ENCODE measurements at regions not wholly inside any gene's neighbourhood (a gene's known extent, or its start where the extent isn't known, plus 50 kb on each side); places are given as distances from the start of the nearest gene placed in this dataset.
"Not testable (repeated sequence)": the region's sequence is repeated elsewhere in the genome, so short reads cannot be mapped to it uniquely, and the experiment has no call there.

DNA sequence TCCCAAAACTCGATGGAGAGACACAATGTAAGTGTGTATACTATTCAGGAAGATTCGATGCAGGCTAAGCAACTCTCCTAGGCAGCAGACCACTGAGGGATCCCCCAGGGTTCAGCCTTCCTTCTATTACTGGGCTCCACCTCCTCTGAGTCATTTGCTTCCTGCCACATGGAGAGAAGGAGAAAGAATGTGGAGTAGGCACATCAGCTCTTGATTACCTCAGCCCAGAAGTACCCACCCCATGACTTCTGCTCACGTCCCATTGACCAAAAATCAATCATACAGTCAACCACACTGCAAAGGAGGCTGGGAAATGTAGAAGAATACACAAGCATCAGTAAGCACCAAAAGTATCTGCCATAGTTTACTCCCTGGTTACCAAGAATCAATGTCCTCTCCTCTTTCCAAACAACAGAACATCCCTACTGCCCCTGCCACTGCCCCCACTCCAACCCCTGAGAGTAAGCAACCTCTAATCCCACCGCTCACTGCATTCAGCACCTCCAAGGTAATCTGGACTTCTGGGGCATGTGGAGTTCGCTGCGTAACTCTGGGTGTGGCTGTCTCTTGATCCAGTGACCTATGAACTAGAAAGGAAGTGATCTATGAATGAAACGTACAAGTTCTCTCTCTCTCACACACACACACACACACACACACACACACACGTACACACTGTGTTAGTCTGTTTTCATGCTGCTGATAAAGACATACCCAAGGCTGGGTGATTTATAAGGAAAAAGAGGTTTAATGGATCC lies 91.2 kb upstream of the C1QTNF7 start:
- DNase-seq (ENCODE audit: low read depth in 3 of 3, low spot score in 1 of 3): no peak

DNA sequence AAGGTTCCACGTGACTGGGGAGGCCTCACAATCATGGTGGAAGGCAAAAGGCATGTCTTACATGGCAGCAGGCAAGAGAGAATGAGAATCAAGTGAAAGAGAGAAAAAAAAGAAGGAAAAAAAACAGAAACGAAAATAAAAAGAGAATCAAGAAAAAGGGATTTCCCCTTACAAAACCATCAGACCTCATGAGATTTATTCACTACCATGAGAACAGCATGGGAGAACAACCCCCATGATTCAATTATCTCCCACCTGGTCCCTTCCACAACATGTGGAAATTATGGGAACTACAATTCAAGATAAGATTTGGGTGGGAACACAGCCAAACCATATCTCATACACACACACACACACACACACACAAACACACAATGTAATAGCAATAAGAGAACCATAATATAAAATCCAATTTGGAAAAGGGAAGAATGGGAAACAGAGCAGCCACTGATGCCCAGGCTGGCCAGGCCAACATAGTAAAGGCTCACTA lies 90.6 kb upstream of the C1QTNF7 start:
- not testable (repeated sequence) for DNase-seq (ENCODE audit: low read depth in 3 of 3, low spot score in 1 of 3)

DNA sequence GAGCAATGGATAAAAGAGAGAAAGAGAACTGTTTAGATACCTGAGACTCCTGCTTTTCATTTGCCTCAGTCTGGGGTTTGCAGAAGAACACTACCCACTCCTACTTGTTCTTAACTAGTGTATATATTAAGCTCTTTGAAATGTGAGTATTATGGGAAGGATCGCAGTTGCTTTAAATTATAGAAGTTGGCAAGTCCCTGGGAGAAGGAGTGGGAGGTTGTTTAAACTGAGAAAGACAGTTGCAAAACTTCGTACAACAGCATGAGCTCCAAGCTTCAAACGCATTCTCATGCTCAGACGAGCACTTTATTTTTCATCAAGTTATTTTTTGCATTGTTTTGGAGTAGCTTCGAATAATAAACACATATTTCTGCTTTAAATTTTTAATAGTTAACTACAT lies 88.1 kb upstream of the C1QTNF7 start:
- no peak for DNase-seq (ENCODE audit: low read depth in 3 of 3, low spot score in 1 of 3)

DNA sequence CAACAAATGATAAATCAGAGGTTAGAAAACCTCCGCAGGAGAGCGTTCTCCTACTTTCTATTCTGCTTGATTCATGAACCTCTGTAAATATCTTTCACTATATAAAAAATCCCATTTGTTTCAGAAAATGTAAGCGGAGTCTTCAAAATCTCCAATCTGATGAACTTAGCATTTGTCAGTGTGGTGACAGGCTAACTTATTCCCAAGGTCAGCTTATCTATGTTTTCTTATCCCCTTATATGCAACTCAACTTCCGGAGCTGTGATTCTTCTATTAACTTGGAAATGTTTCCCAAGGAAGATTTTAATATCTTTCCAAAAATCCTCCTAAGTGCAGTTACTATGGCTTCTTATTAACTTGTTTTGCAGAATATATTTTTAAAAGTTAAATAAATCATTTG lies 87.5 kb upstream of the C1QTNF7 start:
- DNase-seq (ENCODE audit: low read depth in 3 of 3, low spot score in 1 of 3): no peak

DNA sequence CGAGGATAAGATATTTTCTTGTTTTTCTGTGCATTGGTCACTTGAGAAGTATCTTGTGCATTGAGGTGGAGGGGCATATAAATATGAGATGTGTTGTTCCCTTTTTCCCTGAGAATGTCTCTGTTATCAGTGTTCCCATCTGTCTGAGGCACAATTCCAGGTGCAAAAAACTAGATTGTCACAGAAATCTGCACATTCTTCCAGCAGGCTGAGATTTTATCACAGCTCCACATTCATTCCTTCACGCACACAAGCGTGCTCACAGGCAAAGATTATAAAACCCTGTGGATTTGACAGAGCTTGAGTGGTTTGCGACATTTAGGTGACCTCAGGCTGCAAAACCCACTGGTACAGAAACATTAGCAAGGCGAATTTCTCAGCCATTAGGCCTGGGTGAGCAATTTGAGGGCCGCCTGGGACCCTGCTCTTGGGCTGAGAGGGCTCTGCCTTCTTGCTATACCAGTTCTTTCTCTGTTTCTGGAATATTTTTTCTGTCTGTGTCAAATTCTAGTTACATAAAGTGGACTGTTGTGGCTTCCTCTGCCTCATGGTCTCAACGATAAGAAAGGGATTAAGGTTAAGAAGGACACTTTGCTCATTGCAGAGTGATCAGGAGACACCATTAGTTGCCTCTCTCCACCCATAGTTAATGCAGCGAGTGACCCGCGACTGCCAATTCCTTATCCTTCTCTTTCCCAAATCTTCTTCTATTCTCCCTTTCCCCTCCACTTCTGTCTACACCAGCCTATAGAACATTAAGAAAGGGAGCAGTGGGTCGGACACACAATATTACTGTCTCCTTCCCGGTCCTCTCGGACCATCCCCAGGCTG lies 86.7 kb upstream of the C1QTNF7 start:
- no peak for DNase-seq (ENCODE audit: low read depth in 3 of 3, low spot score in 1 of 3)

DNA sequence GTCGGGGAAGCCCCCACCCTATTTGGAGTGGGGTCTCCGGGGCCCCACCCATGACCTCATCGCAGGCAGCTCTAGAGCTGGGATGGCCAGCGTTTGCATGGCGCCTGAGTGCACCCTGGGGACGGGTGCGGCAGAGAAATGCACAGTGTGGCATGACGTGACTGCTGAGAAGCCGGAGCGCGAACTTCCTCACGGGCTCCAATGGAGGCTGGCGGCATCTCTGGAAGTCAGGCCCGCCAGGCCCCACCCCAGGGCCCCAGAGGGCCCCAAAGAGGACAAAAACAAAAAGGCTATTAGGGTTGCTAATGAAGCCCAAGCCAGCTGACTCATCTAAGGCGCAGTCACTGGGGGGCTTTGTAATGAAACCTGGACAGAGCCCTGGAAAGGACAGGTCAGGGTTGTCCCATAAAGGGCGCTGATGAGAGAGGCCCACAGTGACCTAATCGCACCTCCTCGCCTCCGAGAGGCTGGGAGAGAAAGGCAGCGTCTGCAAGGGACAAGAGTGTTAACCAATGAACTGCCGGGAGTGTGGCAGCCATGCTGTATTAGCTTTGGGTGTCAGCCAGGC lies 86.0 kb upstream of the C1QTNF7 start:
- DNase-seq (ENCODE audit: low read depth in 3 of 3, low spot score in 1 of 3): no peak

DNA sequence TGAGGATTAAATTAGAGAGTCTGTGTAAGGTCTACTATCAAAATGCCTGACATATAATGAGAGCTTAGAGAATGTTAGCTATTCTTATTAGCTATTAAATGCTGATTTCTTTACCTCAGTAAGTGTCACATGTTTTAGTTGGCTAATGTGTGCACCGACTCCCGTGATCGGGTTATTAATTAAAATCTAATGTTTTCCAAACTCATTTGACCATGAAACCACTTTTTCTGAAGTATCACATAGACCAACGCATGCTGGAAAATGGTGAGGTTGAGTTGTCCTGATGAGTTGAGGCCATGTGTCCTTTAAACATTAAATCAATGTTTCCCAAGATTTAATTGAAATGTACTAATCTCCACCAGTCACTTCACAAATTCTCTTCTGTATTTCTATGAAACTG lies 84.8 kb upstream of the C1QTNF7 start:
- DNase-seq (ENCODE audit: low read depth in 3 of 3, low spot score in 1 of 3): no peak

DNA sequence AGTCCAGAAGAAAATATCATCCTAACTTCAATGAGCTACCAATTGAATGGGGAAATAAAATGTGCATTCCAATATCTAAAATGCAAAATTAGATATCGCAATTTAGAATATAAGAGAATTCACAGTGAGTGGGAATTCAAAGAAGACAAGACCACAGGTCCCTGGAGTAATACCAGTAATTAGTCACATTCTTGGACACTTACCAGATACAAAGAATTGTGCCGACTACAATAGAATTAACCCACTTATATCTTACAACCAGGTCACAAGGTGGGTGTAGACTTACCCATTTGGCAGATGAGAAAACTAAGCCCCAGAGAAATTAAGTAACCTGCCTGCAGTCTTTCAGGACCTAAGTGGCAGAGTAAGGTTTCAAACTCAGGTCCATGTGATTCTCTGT lies 84.3 kb upstream of the C1QTNF7 start:
- no peak for DNase-seq (ENCODE audit: low read depth in 3 of 3, low spot score in 1 of 3)

DNA sequence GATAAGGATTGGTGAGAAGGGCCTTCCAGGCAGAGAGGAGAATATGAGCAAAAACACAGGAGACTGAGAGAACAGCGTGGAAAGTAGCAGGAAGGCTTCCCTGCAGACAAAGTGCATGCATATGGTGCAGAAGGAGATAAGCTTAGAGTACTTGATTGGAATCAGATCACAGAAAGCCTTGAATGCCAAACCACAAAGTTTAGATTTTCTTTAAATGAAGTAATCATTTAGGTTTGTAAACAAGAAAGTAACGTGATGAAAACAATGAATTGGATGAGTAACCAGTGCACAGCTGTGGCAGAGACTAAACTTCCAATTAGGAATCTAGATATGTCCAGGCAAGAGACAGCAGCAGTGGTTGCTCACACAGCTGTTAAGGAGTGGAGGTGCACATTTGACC lies 83.8 kb upstream of the C1QTNF7 start:
- DNase-seq (ENCODE audit: low read depth in 3 of 3, low spot score in 1 of 3): no peak

DNA sequence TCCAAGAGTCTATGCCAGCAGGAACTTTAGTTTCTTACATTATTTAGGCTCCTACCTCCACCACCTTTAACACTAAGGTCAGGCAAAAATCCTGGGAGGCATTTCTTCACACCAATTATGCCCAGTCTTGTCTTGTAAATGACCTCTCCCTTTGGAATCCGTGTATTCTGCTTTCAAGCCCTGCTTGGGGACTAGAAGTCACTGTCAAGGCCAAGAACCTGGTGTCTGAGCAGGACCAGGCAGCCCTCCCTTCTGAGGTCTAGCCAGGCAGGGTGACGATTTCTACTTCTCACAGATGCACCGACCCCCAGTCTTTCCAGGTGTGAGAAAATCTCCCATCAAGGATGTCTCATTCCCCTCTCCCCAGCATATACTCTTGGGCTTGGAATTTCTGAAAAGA lies 82.7 kb upstream of the C1QTNF7 start:
- no peak for DNase-seq (ENCODE audit: low read depth in 3 of 3, low spot score in 1 of 3)

DNA sequence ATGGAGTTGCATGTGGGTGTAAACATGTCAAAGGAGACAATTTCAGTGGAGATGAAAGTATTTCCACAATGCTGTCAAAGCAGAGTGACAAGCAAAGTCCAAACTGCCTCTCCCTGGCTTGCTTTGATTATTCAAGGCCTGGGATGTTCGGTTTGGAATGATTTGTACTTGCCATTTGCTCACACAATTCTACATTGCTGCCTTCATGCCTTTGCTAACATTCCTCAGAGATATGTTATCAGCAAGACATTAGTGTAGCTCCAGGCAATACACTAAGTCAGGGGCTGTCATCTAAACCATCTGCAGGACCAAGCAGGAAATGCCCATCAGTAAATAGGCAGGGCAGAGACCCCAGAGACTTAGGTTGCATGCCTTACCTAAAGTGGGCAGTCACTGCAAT lies 79.6 kb upstream of the C1QTNF7 start:
- DNase-seq (ENCODE audit: low read depth in 3 of 3, low spot score in 1 of 3): no peak

DNA sequence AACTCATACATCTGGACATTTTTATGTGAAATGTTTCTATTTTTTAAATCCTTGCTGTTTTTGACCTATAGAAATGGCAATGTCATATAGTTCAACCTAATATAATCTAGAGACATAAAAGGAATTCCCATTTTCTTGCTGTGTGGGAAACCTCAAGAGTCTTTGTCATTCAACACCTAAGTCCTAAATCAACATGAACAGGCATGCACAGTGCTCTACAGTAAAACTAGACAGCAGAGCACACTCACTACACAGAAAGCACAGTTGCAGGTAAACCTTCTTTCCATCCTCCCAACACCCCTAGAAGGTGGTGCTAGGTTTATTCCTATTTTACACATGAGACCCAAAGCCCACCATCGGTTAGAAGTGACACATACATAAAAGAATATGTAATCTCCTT lies 79.1 kb upstream of the C1QTNF7 start:
- no peak for DNase-seq (ENCODE audit: low read depth in 3 of 3, low spot score in 1 of 3)

DNA sequence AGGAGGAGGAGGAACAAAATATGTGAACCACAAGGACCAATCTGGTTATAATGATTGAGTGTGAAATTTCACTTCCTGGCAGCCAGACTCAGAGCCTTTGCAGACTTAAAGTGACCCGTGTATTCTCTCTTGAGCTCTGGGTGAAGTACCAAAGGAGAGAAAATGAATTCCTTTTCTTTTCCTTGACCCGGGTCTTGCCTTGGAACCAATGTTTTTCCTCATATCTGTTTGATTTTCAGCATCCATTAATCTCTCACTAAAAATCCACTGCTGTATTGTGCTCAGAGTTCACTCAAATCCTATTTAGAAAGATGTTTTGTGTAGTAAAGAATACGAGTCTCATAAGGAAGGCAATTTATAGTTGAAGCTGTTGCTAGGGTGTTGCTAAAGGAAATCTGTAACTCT lies 78.3 kb upstream of the C1QTNF7 start:
- no peak for DNase-seq (ENCODE audit: low read depth in 3 of 3, low spot score in 1 of 3)

DNA sequence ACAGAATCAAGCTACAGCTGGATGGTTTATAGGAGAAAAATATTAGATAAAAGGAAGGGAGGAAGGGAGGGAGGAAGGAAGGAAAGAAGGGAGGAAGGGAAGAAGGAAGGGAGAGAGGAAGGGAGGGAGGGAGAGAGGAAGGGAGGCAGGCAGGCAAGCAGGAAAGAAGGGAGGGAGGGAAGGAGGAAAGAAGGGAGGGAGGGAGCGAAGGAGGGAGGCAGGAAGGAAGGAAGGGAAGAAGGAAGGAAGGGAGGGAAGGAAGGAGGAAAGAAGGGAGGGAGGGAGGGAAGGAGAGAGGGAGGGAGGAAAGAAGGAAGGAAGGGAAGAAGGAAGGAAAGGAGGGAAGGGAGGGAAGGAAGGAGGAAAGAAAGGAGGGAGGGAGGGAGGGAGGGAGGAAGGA lies 77.9 kb upstream of the C1QTNF7 start:
- no peak for DNase-seq (ENCODE audit: low read depth in 3 of 3, low spot score in 1 of 3)

DNA sequence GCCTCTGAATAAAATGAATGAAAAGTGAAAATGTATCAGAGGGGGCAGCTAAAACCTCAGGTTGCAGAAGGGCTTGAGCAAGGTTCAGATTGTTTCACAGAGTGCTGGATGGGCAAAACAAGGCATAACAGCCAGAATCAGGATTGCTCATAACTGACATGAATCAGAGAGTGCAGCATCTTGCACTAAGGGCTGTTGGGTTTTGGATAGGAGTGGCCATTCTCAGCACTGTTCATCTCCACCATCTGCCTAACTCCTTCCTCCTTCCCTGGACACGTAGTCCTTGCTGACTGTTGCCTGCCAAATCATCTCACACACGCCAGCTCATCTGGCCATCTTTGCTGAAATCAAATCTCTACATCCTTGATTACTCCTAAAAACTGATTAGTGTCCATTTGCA lies 75.3 kb upstream of the C1QTNF7 start:
- no peak for DNase-seq (ENCODE audit: low read depth in 3 of 3, low spot score in 1 of 3)

DNA sequence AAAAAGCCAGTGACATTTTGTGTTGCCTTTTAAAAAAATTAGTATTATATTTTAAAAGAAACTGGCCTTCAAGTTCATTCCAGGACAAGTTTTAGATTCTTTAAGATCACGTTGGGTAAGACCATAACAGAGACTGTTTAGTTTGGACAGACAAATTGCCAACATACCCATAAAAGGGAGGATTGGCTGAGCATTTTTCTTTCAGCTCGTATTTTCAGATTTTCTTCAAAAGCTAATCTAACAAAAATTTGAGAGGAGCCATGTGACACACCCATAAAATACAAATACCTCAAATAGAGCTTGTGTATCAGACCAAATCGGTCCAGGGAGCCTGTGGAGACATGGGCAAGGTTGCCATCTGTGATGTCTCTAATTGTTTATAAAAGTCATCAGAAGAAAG lies 74.6 kb upstream of the C1QTNF7 start:
- DNase-seq (ENCODE audit: low read depth in 3 of 3, low spot score in 1 of 3): no peak

DNA sequence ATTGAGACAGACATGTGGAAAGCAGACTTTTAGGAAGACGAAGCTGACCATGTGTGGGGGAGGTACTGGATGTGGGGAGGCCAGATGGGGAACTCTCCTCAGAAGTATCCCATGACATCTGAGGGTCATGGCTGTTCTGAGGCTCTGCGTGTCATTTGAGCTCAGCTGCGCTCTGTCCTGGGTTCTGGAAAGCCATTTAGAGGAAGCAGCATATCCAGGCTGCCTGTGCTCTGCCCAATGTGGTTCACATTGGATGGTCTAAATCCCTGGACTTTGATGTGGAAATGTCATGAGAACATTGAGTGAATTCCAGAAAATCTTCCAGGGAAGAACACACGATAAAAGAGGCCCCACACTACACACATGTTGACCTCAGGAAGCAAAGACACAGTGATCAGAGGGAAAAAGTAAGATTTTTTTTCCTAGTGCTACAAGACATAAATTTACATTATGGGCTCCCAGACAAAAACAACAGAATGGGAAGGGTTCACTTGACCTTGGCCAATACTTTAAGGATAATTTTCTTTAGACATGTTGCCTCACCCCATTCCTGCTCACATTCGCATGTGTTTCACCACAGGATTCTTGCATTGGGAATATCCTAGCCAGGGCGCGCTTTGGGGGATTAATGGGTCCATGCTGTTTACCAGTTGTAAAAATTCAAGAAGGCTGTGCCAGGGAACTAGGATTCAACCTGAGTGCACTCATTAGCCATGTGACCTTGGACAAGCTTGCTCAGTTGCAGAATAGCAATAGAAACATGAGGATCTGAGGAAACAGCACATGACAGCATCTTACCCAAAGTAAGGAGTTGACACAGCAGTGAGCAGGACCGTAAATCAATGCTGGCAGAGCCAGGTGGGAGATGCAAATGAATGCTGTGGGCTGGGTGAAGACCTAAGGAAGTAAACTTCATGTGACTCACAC lies 73.2 kb upstream of the C1QTNF7 start:
- DNase-seq (ENCODE audit: low read depth in 3 of 3, low spot score in 1 of 3): no peak

DNA sequence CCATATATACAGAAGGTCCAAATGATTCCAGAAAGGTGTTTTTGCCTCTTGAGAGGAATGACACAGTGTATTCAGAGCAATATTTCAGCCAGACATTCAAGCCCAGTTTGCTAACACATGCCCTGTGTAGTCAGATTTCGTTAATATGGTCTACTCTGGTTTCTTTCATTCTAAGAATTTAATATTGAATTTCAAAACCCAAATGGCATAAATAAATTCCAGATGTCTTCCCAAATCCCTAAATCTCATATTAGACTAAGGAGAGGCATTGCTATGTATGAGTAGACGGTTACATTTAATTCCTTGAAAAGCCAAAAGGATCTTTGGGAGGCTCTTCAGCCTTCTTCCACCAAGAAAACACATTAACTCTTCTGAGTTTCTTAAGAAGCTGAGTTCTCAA lies 66.3 kb upstream of the C1QTNF7 start:
- DNase-seq (ENCODE audit: low read depth in 3 of 3, low spot score in 1 of 3): no peak

DNA sequence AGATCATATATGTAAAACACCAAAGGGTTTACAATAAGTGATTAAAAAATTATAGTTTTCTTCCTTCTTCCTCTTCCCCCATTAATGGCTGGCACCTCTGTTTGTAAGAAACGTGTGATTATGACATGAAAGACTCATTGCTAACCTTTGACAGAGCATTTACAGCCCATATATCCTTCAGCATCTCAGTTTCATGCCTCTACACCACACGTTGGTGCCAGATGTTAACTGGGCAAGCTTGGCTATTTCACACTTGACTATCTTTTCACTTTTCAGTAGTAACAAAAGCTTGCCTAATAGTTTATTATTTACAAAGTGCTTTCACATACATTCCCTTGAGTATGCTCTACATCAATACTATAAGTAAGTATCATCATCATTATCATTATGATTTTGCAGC lies 65.3 kb upstream of the C1QTNF7 start:
- DNase-seq (ENCODE audit: low read depth in 3 of 3, low spot score in 1 of 3): no peak

DNA sequence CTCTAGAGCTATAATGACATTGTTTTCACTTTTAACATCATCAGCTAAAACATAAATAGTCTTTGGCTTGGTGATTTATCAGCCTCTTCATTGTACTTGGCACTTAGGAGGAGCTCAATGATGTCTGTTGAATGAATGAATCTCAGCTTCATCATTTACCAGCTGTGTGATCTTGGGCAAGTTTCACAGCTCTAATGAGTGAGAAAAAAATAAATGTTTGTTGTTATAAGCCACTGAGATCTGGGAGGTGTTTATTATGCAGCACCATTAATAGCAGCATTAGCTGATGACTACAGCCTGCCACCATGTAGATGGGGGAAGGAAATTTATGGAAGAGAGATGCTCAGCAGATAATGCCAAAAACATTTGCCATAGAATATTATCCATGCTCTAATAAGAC lies 63.6 kb upstream of the C1QTNF7 start:
- DNase-seq (ENCODE audit: low read depth in 3 of 3, low spot score in 1 of 3): no peak

DNA sequence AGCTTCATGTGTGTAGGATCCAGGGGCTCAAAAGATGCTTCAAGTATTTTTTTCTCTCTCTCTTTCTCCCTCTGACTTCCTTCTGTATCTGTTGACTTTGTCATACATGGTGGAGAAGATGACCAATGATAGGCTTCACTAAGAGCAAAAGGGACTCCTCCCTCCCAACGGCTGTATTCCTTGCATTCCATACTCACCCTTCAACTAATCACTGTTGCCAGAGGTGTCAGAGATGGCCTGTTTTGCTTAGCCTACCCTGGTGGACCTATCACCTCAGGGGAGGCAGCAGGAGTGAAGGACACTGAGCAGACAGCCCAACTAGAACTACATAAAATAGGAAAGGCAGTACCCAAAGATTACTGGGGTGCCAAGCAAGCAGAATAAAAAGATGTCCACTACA lies 62.2 kb upstream of the C1QTNF7 start:
- DNase-seq (ENCODE audit: low read depth in 3 of 3, low spot score in 1 of 3): no peak
